Hepatocyte (in vitro differentiated cells): ENCODE measurements at regions not wholly inside any gene's neighbourhood (a gene's known extent, or its start where the extent isn't known, plus 50 kb on each side); places are given as distances from the start of the nearest gene placed in this dataset.

ENCODE experiments used
- EZH2 ChIP-seq: fragments of 200-600 bp; sonication (generic); IDR thresholded peaks from 2 replicates; pipeline ENCODE4 v1.6.1; 2016; ENCODE audit warnings: antibody characterized with exemption, mild to moderate bottlenecking, borderline replicate concordance
- TF ChIP-seq, protein P1 (sequence below): fragments of 200-600 bp; sonication (generic); IDR thresholded peaks from 2 replicates; pipeline ENCODE4 v1.5.1; 2016; ENCODE audit warnings: antibody characterized with exemption, mild to moderate bottlenecking; ENCODE audit not compliant: poor library complexity

DNA sequence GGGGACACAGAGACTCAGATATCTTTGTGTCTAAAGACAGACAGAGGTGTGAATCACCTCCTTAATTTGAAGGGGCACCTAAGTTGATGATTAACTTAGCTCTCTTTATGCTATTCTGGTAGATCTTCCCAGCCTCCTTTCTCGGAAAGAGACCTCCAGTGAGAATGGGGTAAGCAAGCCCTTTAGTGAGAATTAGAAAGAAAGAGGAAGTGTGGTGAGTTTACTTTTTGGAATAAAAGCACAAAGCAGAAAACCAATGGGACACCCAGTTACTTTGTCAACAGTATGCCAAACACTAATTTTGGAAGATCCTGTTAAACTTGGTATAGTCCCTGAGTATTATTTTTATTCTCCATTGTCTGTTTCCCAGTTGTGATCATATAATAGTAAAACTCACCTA, 302.8 kb upstream of the RASA1 start:
- TF ChIP-seq, protein P1, sequence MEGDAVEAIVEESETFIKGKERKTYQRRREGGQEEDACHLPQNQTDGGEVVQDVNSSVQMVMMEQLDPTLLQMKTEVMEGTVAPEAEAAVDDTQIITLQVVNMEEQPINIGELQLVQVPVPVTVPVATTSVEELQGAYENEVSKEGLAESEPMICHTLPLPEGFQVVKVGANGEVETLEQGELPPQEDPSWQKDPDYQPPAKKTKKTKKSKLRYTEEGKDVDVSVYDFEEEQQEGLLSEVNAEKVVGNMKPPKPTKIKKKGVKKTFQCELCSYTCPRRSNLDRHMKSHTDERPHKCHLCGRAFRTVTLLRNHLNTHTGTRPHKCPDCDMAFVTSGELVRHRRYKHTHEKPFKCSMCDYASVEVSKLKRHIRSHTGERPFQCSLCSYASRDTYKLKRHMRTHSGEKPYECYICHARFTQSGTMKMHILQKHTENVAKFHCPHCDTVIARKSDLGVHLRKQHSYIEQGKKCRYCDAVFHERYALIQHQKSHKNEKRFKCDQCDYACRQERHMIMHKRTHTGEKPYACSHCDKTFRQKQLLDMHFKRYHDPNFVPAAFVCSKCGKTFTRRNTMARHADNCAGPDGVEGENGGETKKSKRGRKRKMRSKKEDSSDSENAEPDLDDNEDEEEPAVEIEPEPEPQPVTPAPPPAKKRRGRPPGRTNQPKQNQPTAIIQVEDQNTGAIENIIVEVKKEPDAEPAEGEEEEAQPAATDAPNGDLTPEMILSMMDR, result no peak
- no peak for TF ChIP-seq EZH2
